HepG2 (cell line): ENCODE measurements at regions not wholly inside any gene's neighbourhood (a gene's known extent, or its start where the extent isn't known, plus 50 kb on each side); places are given as distances from the start of the nearest gene placed in this dataset.

Experiments
- ATAC-seq: fragments of 200-7000 bp; cut with Tn5 transposase; 3 replicates; pipeline ENCODE4 v1.9.1; 2020; ENCODE audit warnings: mild to moderate bottlenecking, moderate library complexity
- BruUV-seq: library from RNA; stranded (reverse); fragments of 400-500 nt; replicated peaks from 2 replicates; lab custom pipeline; 2021; lab: Mats Ljungman, UMichigan
- CTCF ChIA-PET: fragments of 300-600 bp; formaldehyde crosslinking; extraction: SDS; loops from one replicate; lab custom pipeline; 2021; ENCODE audit warnings: low total read pairs, inconsistent platforms, low intra/inter-chr PET ratio; lab: Yijun Ruan, JAX
- POLR2A ChIA-PET: fragments of 350-600 bp; sonication (Branson Sonifier 250); formaldehyde crosslinking; loops from one replicate; lab custom pipeline; 2020; ENCODE audit warnings: antibody characterized with exemption, inconsistent platforms; lab: Yijun Ruan, JAX
- DNase-seq: peaks from one replicate; pipeline ENCODE4 v3.0.0-alpha.2; 2015; ENCODE audit warnings: low spot score
- FAIRE-seq: peaks from 3 replicates; lab custom pipeline; 2011; peaks lifted over from hg19 to GRCh38; lab: Jason Lieb, UNC
- H2AFZ ChIP-seq: one replicate; pipeline ENCODE4 v1.6.1; 2011; ENCODE audit warnings: low read length, inconsistent platforms
- H3K27ac ChIP-seq: fragments of 300-600 bp; 3 replicates; pipeline ENCODE4 v1.8.0; 2011; ENCODE audit warnings: mixed run types, mild to moderate bottlenecking, mixed read lengths, low read length, inconsistent platforms; ENCODE audit not compliant: insufficient read depth; ENCODE audit errors: extremely low read length
- H3K27me3 ChIP-seq, 2 experiments: fragments of 200-600 bp in 1 of 2; 2 replicates in 1 of 2; 3 replicates in 1 of 2; pipeline versions ENCODE4 v1.6.0 to v1.8.0; 2011; ENCODE audit warnings: low read length in 2 of 2, mild to moderate bottlenecking in 2 of 2, moderate library complexity in 2 of 2, inconsistent platforms in 1 of 2; ENCODE audit not compliant: insufficient read depth in 2 of 2, control insufficient read depth in 1 of 2
- H3K36me3 ChIP-seq, 2 experiments: fragments of 200-600 bp in 1 of 2; replicated peaks in 1 of 2; 2 replicates in 1 of 2; 3 replicates in 1 of 2; pipeline versions ENCODE4 v1.5.1 to v1.8.0; 2011; ENCODE audit warnings: low read length in 2 of 2, inconsistent platforms in 1 of 2; ENCODE audit not compliant: insufficient read depth in 2 of 2, control insufficient read depth in 1 of 2
- H3K4me1 ChIP-seq: 2 replicates; pipeline ENCODE4 v1.5.1; 2012; ENCODE audit warnings: low read length, inconsistent platforms; ENCODE audit not compliant: insufficient read depth
- H3K4me2 ChIP-seq: 2 replicates; pipeline ENCODE4 v1.6.0; 2011; ENCODE audit warnings: low read depth, low read length, inconsistent platforms
- H3K4me3 ChIP-seq, 3 experiments: fragments of 200-600 bp in 1 of 3; sonication (generic), shearing (Covaris generic) in 1 of 3; replicated peaks in 1 of 3; 2 replicates each; pipeline ENCODE4 v1.5.1; 2011 to 2016; ENCODE audit warnings: low read length in 3 of 3, inconsistent platforms in 2 of 3, low read depth in 2 of 3, mild to moderate bottlenecking in 2 of 3, control low read depth in 1 of 3, mixed read lengths in 1 of 3; ENCODE audit not compliant: insufficient read depth in 1 of 3
- H3K79me2 ChIP-seq: one replicate; pipeline ENCODE4 v1.6.1; 2011; ENCODE audit warnings: low read length, inconsistent platforms; ENCODE audit not compliant: insufficient read depth
- H3K9ac ChIP-seq: 2 replicates; pipeline ENCODE4 v1.6.0; 2011; ENCODE audit warnings: mild to moderate bottlenecking, low read depth, low read length, inconsistent platforms; ENCODE audit not compliant: insufficient read depth
- H3K9me3 ChIP-seq: 2 replicates; pipeline ENCODE4 v1.5.1; 2012; ENCODE audit warnings: mild to moderate bottlenecking, low read length
- H4K20me1 ChIP-seq: 2 replicates; pipeline ENCODE4 v1.6.0; 2011; ENCODE audit warnings: inconsistent platforms, mild to moderate bottlenecking, low read length, moderate library complexity; ENCODE audit not compliant: insufficient read depth
- ARID4A ChIP-seq: sonication (generic); formaldehyde crosslinking; IDR thresholded peaks from 2 replicates; pipeline ENCODE4 v1.5.0; 2020; ENCODE audit warnings: mild to moderate bottlenecking, missing genetic modification reagents, borderline replicate concordance
- CERS6 ChIP-seq: sonication (generic); formaldehyde crosslinking; IDR thresholded peaks from 2 replicates; pipeline ENCODE4 v1.5.0; 2020; ENCODE audit warnings: missing genetic modification reagents
- DNMT1 ChIP-seq: sonication (generic); formaldehyde crosslinking; IDR thresholded peaks from 2 replicates; pipeline ENCODE4 v1.5.1; 2020; ENCODE audit warnings: mild to moderate bottlenecking, missing genetic modification reagents
- HOXA3 ChIP-seq: sonication (generic); formaldehyde crosslinking; IDR thresholded peaks from 2 replicates; pipeline ENCODE4 v1.5.0; 2020; ENCODE audit warnings: missing genetic modification reagents
- KMT2A ChIP-seq: sonication (generic); formaldehyde crosslinking; IDR thresholded peaks from 2 replicates; pipeline ENCODE4 v1.4.0; 2020; ENCODE audit warnings: missing genetic modification reagents
- MYNN ChIP-seq: sonication (generic); formaldehyde crosslinking; IDR thresholded peaks from 2 replicates; pipeline ENCODE4 v1.4.0; 2020; ENCODE audit warnings: mild to moderate bottlenecking, low read depth, missing genetic modification reagents
- NBN ChIP-seq: fragments of 450-650 bp; conservative IDR thresholded peaks from 2 replicates; pipeline ENCODE4 v1.6.1; 2017
- SKI ChIP-seq: fragments of 450-650 bp; IDR thresholded peaks from one replicate; pipeline ENCODE4 v1.6.1; 2018; ENCODE audit warnings: mild to moderate bottlenecking; ENCODE audit not compliant: partially characterized antibody
- STAT5B ChIP-seq: sonication (generic); formaldehyde crosslinking; IDR thresholded peaks from 2 replicates; pipeline ENCODE4 v1.4.0; 2020; ENCODE audit warnings: missing genetic modification reagents
- TRIM24 ChIP-seq: sonication (generic); formaldehyde crosslinking; IDR thresholded peaks from 2 replicates; pipeline ENCODE4 v1.8.0; 2022; ENCODE audit warnings: mild to moderate bottlenecking, missing genetic modification reagents
- ZBTB2 ChIP-seq: sonication (generic); formaldehyde crosslinking; IDR thresholded peaks from 2 replicates; pipeline ENCODE4 v1.8.0; 2022; ENCODE audit warnings: low read depth, missing genetic modification reagents
- ZNF205 ChIP-seq: IDR thresholded peaks from 2 replicates; pipeline ENCODE4 v1.6.1; 2018; ENCODE audit warnings: missing biosample characterization, missing genetic modification reagents
- ZNF253 ChIP-seq: sonication (generic); formaldehyde crosslinking; IDR thresholded peaks from 2 replicates; pipeline ENCODE4 v1.8.0; 2022; ENCODE audit warnings: mild to moderate bottlenecking, missing genetic modification reagents, borderline replicate concordance
- ZNF569 ChIP-seq: sonication (generic); formaldehyde crosslinking; IDR thresholded peaks from 2 replicates; pipeline ENCODE4 v1.5.0; 2020; ENCODE audit warnings: mild to moderate bottlenecking, missing genetic modification reagents, moderate library complexity, borderline replicate concordance
- ZNF747 ChIP-seq: sonication (generic); formaldehyde crosslinking; IDR thresholded peaks from 2 replicates; pipeline ENCODE4 v1.8.1; 2023; ENCODE audit warnings: missing genetic modification reagents, mild to moderate bottlenecking, borderline replicate concordance
- ZNF761 ChIP-seq: sonication (generic); formaldehyde crosslinking; conservative IDR thresholded peaks from 2 replicates; pipeline ENCODE4 v1.4.0; 2020; ENCODE audit warnings: mild to moderate bottlenecking, missing genetic modification reagents
- ZNF788 ChIP-seq: sonication (generic); formaldehyde crosslinking; IDR thresholded peaks from 2 replicates; pipeline ENCODE4 v1.5.0; 2020; ENCODE audit warnings: mild to moderate bottlenecking, missing genetic modification reagents, borderline replicate concordance
- ZXDC ChIP-seq: sonication (generic); formaldehyde crosslinking; IDR thresholded peaks from 2 replicates; pipeline ENCODE4 v1.5.0; 2020; ENCODE audit warnings: mild to moderate bottlenecking, missing genetic modification reagents
- WGBS: methylation state at CpG from one replicate; pipeline ENCODE4 v1.1.6; 2017; ENCODE audit warnings: low lambda C conversion rate; 5-methylcytosine and 5-hydroxymethylcytosine counted together
- in situ Hi-C: cut with HindIII; loops from 2 replicates; pipeline ENCODE4 v1.10.0; 2017; ENCODE audit warnings: low pct_unique_long_range_greater_than_20kb; ENCODE audit not compliant: extremely low pct_ligation_motif_present
- intact Hi-C: fragments of 100-400 bp; cut with micrococcal nuclease; formaldehyde crosslinking; loops from one replicate; pipeline ENCODE4 v1.10.0; 2022; ENCODE audit not compliant: unreplicated experiment

GRCh38 chr2:59395119-59395518, 1154.0 kb upstream of the FANCL start:
- Histone ChIP-seq H3K79me2 (no peaks in the 10 kb centered on the region), H3K4me2 (no peak overlapping the region), H3K4me1 (no peaks in the 10 kb centered on the region), H3K36me3 (no peaks in the 10 kb centered on the region), H3K9me3 (peaks cover 24% of the 10 kb centered on the region), H2AFZ (no peak overlapping the region), H3K9ac (no peak overlapping the region), H3K27ac (no peak overlapping the region), H3K27me3 (no peaks in the 10 kb centered on the region), H3K4me3 (no peak overlapping the region), H4K20me1 (no peaks in the 10 kb centered on the region)
- intact Hi-C loops, result no loop called here
- ChIA-PET CTCF (no interaction called here), POLR2A (no interaction called here)
- WGBS, result 28% methylated on average over 4 of the region's 4 CpGs
- no TSS peak for BruUV-seq
- DNase-seq (no peak), FAIRE-seq (no peak), ATAC-seq (no peak)
- in situ Hi-C loops, result no loop called here
- TF ChIP-seq ZNF747 (CRISPR knock-in tag), result no peak
- TF ChIP-seq MYNN, result no peak
- TF ChIP-seq KMT2A (CRISPR knock-in tag), result no peak
- no peak for TF ChIP-seq SKI
- no peak for TF ChIP-seq HOXA3 (CRISPR knock-in tag)
- no peak for TF ChIP-seq STAT5B
- TF ChIP-seq ZNF788 (CRISPR knock-in tag), result no peak
- no peak for TF ChIP-seq ZXDC (CRISPR knock-in tag)
- TF ChIP-seq NBN, result no peak
- TF ChIP-seq TRIM24 (CRISPR knock-in tag), result no peak
- TF ChIP-seq ZNF253 (CRISPR knock-in tag), result no peak
- no peak for TF ChIP-seq CERS6 (CRISPR knock-in tag)
- TF ChIP-seq DNMT1 (CRISPR knock-in tag), result no peak
- no peak for TF ChIP-seq ZNF569
- no peak for TF ChIP-seq ZNF205 (CRISPR knock-in tag)
- no peak for TF ChIP-seq ZBTB2 (CRISPR knock-in tag)
- TF ChIP-seq ARID4A (CRISPR knock-in tag), result no peak
- TF ChIP-seq ZNF761 (CRISPR knock-in tag), result no peak
